Renal cortical epithelial cell (primary cell): ENCODE measurements at regions not wholly inside any gene's neighbourhood (a gene's known extent, or its start where the extent isn't known, plus 50 kb on each side); places are given as distances from the start of the nearest gene placed in this dataset.

Experiments
- DNase-seq: peaks from one replicate; pipeline ENCODE4 v3.0.0-alpha.2; 2011; ENCODE audit warnings: low read depth

GRCh38 chr17:13405080-13405479, 196.6 kb downstream of the HS3ST3A1 start:
- no peak for DNase-seq

DNA sequence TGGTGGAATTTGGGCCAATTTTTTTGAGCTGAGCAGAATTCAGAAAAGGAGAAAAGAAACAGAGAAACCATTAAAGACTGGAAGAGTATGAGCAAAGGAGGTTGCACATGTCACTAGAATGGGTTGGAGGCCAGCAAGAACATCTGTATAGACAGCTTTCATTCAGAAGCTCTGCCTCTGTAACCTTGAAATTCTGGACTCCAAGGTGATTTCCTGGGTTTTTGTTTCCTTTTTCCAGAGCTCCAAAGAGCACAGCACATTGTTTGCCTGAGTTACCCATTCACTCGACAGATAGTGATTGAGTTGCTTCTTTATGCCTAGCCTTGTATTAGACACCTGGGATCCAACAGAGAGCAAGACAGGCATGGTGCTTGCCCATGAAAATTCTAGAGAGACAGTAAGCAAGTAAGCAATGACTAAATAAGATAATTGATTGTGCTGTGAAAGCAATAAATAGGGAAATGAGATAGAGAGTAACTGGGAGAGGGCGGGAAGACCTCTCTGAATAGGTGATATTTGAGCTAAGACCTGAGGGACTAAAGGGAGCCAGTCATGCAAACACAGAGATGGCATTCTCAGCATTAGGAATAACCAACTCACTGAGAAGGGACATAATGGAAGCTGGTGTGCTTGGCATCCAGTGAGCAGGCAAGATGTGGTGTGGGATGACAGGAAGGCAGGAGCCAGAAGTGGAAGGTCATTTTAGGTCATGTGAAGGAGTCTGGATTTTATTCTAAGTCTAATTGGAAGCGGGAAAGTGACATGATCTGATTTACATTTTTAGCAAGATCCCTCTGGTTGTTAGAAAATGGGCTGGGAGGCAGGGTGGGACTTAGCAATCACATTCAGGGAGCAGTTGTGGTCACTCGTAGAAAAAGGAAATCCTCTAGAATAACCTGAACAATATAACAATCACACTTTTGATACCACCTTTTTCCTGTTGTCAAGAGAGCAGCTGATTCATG, 197.5 kb downstream of the HS3ST3A1 start:
- DNase-seq, result no peak

GRCh38 chr17:13400491-13400890, 201.2 kb downstream of the HS3ST3A1 start:
- no peak for DNase-seq

- no peak for DNase-seq
These were observed 202.9 kb downstream of the HS3ST3A1 start for GRCh38 chr17:13398853-13399252.

DNA sequence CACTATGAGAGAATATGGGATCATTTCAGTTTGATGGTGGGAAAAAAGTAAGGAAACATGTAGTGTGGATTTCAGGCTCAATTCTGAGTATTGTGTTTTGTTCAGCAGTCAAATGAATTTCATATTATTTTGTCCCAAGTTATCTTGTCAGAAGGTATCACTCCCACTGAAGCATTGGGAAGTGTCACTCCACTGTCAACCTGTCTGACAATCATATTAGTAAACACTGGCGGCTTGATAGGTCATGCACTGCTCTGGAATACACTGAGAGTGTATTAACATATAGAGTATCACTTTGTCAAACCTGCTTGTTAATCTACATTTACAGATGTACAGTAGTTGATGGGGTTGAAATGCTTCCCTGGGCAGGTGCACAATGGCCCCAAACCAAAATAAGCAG, 203.6 kb downstream of the HS3ST3A1 start:
- DNase-seq, result no peak

DNA sequence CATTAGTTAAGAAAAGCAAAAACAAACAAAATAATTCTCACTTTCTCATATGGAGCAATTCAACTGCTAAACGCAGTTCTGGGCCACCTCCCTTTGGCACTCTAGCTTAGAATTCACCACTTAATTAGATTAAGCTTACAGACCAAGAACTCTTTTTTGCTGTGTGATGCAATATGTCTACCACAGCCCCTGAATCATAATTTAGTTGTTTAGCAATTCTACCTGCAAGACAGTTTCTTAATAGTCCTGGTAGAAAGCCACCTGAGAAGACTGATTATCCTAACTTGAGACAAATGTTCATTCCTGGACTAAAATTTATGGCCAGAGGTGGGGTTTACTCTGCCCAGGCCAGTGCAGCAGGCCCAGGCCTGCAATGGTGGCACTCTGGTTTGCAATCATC, 205.9 kb downstream of the HS3ST3A1 start:
- DNase-seq, result peak; percentile 69

GRCh38 chr17:13395346-13395745, 206.4 kb downstream of the HS3ST3A1 start:
- DNase-seq, result peak; percentile 78

DNA sequence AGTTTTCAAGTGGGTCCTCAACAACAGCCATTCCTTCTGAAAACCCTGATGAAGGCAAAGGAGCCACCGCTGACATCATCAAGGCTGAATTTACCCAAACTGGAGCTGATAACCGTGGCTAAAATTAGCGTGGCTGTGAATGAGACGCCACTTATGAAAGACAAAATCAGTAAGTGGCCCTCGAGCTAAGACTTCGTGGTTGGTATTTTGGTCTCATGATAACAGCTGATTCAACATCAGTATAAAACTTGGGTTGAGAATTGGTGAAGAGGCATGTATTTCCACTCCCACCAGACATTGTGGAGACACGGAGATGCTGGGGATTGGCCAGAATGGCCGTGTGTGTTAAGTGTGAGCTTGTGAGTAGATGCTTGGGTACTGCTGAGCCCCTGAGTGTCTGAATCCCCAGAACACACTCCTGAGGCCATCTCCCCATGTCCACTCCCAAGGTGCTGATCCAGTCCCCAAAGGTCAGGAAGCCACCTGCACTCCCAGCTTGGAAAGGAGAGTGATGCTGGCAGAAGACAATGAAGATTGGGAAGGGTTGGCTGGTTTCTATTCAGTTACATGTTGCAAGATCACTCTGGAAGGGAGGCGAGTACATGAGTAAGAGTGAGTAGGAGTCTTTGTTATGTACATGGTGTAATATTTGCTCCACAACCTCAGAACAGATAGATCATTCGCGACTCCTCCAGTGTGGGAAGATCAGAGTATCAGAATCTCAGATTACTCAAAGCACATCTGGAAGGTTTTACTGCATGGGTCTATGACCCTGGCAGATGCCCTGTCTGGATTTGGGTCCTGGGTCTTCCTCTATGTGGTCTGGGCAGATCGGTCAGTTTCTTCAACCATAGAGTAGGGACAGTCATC, 207.7 kb downstream of the HS3ST3A1 start:
- peak; percentile 56 for DNase-seq

DNA sequence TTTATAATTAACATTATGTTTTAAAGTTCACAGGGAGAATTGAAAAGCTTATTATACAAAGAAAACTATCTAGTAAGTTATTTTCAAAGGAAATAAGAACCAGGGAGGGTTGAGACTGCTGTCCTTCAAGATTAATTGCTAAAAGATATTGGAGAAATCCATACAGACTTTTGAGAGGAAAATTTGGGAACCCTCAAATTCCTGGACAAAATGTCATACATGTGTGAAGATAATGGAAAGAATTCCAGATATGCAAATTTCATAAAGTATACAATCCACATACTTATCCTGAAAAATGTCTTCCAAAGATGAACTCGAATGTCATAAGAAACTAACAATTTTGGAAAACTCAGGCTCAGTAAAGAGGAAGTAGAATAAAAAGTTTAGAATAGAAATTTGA, 213.8 kb downstream of the HS3ST3A1 start:
- DNase-seq, result no peak

DNA sequence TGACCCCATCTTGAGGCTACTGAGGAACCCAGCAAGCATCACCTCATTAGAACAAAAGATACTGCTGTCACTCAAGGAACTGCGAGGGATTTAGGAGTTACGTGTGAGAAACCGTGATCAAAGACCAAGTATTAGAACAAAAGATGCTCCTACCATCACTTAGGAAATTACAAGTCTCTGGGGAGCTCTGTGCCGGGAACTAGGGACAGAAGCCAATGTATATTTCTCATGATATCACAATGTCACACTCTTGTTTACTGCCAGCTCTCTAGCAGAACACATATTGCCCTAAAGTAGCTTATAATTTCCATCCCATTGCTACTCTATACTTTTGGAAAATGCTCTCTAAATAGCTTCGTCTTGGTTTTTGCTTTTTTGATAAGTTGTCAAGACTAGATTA, 214.5 kb downstream of the HS3ST3A1 start:
- DNase-seq, result no peak

DNA sequence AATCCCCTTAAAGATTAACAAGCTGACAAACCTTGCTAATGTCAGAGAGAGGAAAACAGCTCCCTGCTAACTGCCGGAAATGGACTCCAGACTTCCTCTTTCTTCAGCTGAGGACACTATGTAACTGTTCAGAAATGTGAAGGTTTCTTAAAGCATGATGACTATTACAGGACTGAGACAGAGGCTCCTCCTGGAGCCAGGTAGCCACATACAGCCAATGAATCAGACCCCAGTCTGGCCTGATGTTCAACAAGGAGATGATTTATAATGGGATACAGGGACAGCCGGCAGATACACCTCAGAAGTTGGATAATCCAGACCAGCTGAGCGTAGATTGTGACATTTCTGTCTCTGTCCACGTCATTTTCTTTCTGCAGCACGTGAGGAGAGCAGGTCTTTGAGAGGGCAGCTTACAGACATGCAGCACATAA, 216.2 kb downstream of the HS3ST3A1 start:
- peak; percentile 41 for DNase-seq

- no peak for DNase-seq
These were observed 217.1 kb downstream of the HS3ST3A1 start for GRCh38 chr17:13384626-13385025.

- no peak for DNase-seq
These were observed 223.4 kb downstream of the HS3ST3A1 start for GRCh38 chr17:13378361-13378760.

- peak; percentile 7 for DNase-seq
These were observed 227.3 kb downstream of the HS3ST3A1 start for GRCh38 chr17:13374203-13375143.

DNA sequence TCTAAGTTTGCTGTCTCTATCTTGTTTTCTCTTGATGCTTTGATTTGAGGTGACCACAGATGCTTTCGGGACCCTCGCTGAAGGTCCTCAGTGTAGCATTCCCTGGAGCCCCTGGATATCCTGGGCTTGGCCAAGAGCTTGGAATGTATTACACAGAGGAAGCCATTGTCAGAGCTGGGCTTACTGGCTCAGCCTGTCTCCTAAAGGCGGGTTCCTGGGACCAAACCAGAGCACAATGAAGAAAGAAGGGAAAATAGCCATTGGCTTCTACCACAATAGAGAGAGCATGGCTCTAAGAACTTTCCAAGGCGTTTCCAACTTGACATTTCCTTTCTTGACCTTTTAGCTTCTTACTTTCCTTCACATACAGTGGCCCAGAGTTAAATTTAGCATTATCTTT, 229.3 kb downstream of the HS3ST3A1 start:
- DNase-seq, result no peak

DNA sequence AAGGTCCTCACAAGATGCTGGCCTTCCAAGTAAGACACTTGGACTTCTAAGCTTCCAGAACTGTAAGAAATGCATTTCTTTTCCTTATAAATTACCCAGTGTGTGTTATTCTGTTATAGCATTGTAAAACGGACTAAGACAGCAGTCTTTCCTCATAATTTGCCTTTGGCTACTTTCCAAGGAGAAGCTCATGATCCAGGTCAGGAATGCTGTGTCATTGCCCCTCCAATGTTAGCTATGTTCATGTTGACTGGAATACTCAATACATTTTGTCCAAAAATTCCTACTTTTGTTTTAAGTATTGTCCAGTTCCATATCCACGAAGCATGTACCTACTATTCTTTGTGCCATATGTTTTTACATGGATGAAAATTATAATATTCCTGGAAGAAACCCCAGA, 234.6 kb downstream of the HS3ST3A1 start:
- no peak for DNase-seq

- DNase-seq, result no peak
These were observed 236.4 kb downstream of the HS3ST3A1 start for GRCh38 chr17:13365331-13365730.

- DNase-seq, result no peak
These were observed 238.0 kb downstream of the HS3ST3A1 start for GRCh38 chr17:13363771-13364170.

DNA sequence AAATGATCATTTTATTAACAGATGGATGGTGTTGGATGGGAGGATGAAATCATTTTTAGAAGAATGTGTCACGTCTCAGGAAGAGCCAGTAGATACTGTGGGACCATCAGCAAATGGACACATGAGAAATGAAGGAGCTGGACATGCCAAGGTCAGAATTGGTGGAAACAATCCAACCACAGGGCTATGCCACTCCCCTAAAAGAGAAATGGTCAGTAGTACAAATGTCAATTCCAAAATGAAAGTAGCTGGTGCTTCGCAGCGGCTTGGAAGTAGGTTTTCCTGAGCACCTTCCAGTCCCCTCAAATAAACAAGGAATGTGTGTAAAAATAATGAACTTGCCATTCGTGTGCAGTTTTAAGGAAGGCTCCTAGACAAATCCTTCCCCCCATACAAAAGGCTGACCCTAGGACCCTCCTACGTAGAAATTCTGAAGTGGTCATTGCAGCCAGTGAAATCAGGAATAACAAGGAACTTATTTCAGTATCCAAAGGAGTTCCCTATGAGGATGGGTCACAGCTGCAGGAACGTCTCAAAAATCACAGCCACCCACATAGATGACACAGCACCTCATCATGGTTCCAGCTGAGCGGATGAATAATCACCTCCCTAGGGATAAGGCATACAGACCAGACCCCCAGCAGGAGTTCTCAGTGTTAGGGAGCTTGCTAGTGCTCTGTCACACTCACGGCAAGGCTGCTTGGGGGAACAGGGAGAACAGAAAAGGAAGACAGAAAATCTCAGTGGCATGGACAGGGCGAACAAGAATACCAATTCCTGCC, 239.2 kb downstream of the HS3ST3A1 start:
- peak; percentile 50 for DNase-seq

DNA sequence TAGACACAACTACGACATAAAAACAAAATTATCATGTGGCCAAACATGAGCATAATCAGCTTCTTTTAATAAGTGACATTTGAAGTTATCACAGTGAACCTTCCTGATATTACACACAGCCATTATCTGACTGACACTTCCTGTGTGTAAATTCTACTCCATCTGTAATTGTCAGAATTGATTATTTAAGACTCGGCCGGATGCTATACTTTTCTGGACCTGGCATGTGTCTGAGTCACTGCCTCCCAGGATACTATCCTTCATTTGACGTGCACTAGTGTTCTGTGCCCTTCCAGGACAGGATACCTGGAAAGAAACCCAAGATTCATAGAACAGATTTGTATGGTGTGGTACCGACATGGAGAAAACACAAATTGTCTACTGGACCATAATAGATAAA, 242.0 kb downstream of the HS3ST3A1 start:
- DNase-seq, result no peak

- DNase-seq, result no peak
These were observed 246.7 kb downstream of the HS3ST3A1 start for GRCh38 chr17:13355054-13355453.
